ENCODE measurements at regions not wholly inside any gene's neighbourhood (a gene's known extent, or its start where the extent isn't known, plus 50 kb on each side); places are given as distances from the start of the nearest gene placed in this dataset.

- 45% methylated on average over 4 of the region's 4 CpGs for WGBS
- DNase-seq (ENCODE audit: low spot score): no peak
- no peak for TF ChIP-seq RAD21 (IDR thresholded peaks at IDR 0.05)
- TF ChIP-seq RXRA (IDR thresholded peaks at IDR 0.05): no peak
- no peak for TF ChIP-seq YY1 (IDR thresholded peaks at IDR 0.05)
- no peak for TF ChIP-seq HNF4A (conservative IDR thresholded peaks at IDR 0.05)
- no peak for TF ChIP-seq GABPA (IDR thresholded peaks at IDR 0.05 in 1 of 2, conservative IDR thresholded peaks at IDR 0.05 in 1 of 2)
- no peak for TF ChIP-seq EGR1 (IDR thresholded peaks at IDR 0.05; ENCODE audit: low read depth in 2 of 2)
- TF ChIP-seq, protein P1, sequence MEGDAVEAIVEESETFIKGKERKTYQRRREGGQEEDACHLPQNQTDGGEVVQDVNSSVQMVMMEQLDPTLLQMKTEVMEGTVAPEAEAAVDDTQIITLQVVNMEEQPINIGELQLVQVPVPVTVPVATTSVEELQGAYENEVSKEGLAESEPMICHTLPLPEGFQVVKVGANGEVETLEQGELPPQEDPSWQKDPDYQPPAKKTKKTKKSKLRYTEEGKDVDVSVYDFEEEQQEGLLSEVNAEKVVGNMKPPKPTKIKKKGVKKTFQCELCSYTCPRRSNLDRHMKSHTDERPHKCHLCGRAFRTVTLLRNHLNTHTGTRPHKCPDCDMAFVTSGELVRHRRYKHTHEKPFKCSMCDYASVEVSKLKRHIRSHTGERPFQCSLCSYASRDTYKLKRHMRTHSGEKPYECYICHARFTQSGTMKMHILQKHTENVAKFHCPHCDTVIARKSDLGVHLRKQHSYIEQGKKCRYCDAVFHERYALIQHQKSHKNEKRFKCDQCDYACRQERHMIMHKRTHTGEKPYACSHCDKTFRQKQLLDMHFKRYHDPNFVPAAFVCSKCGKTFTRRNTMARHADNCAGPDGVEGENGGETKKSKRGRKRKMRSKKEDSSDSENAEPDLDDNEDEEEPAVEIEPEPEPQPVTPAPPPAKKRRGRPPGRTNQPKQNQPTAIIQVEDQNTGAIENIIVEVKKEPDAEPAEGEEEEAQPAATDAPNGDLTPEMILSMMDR (IDR thresholded peaks at IDR 0.05; ENCODE audit: low read depth, low read length, missing input control): no peak
- TF ChIP-seq HNF4G (IDR thresholded peaks at IDR 0.05): no peak
- TF ChIP-seq REST (IDR thresholded peaks at IDR 0.05): no peak
- TF ChIP-seq SP1 (IDR thresholded peaks at IDR 0.05): no peak
- TF ChIP-seq, protein P2, sequence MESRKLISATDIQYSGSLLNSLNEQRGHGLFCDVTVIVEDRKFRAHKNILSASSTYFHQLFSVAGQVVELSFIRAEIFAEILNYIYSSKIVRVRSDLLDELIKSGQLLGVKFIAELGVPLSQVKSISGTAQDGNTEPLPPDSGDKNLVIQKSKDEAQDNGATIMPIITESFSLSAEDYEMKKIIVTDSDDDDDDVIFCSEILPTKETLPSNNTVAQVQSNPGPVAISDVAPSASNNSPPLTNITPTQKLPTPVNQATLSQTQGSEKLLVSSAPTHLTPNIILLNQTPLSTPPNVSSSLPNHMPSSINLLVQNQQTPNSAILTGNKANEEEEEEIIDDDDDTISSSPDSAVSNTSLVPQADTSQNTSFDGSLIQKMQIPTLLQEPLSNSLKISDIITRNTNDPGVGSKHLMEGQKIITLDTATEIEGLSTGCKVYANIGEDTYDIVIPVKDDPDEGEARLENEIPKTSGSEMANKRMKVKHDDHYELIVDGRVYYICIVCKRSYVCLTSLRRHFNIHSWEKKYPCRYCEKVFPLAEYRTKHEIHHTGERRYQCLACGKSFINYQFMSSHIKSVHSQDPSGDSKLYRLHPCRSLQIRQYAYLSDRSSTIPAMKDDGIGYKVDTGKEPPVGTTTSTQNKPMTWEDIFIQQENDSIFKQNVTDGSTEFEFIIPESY (IDR thresholded peaks at IDR 0.05): no peak
- no peak overlapping the region for H3K27ac ChIP-seq (ENCODE audit: low read depth in 1 of 2, low read length in 2 of 2)
- no peak overlapping the region for H3K9ac ChIP-seq (ENCODE audit: low read depth in 1 of 2, low read length in 2 of 2)
- H3K9me3 ChIP-seq (ENCODE audit: control insufficient read depth in 4 of 4, low read length in 3 of 4): no peaks in the 10 kb centered on the region
- no peaks in the 10 kb centered on the region for H3K36me3 ChIP-seq (ENCODE audit: control insufficient read depth in 4 of 4, insufficient read depth in 3 of 4, low read depth in 1 of 4, low read length in 3 of 4)
- peaks cover 0 to 1% (median 0%) of the 10 kb centered on the region in 4 donors for H3K4me1 ChIP-seq (ENCODE audit: control insufficient read depth in 4 of 4, insufficient read depth in 4 of 4, low read length in 3 of 4)
- peaks cover 0 to 6% (median under 1%) of the 10 kb centered on the region in 4 donors for H3K27me3 ChIP-seq (ENCODE audit: control insufficient read depth in 4 of 4, insufficient read depth in 4 of 4, low read length in 3 of 4)
- no peak overlapping the region for H3K4me3 ChIP-seq (ENCODE audit: low read depth in 1 of 3, low read length in 3 of 3)
Measured at GRCh38 chr20:22801528-22801927, 217.2 kb upstream of the FOXA2 start.

- H3K4me3 ChIP-seq (ENCODE audit: low read depth in 1 of 3, low read length in 3 of 3): no peak overlapping the region
- WGBS: 59% methylated on average over 2 of the region's 2 CpGs
- peaks cover 0 to 6% (median under 1%) of the 10 kb centered on the region in 4 donors for H3K27me3 ChIP-seq (ENCODE audit: control insufficient read depth in 4 of 4, insufficient read depth in 4 of 4, low read length in 3 of 4)
- no peaks in the 10 kb centered on the region for H3K36me3 ChIP-seq (ENCODE audit: control insufficient read depth in 4 of 4, insufficient read depth in 3 of 4, low read depth in 1 of 4, low read length in 3 of 4)
- TF ChIP-seq FOXA2 (IDR thresholded peaks at IDR 0.05) (no peak), GABPA (IDR thresholded peaks at IDR 0.05 in 1 of 2, conservative IDR thresholded peaks at IDR 0.05 in 1 of 2) (no peak), RAD21 (IDR thresholded peaks at IDR 0.05) (no peak), RXRA (IDR thresholded peaks at IDR 0.05) (no peak)
- TF ChIP-seq, protein P1 (IDR thresholded peaks at IDR 0.05; ENCODE audit: low read depth, low read length, missing input control): no peak
- H3K4me1 ChIP-seq (ENCODE audit: control insufficient read depth in 4 of 4, insufficient read depth in 4 of 4, low read length in 3 of 4): peaks cover 0 to 1% (median 0%) of the 10 kb centered on the region in 4 donors
- H3K9ac ChIP-seq (ENCODE audit: low read depth in 1 of 2, low read length in 2 of 2): no peak overlapping the region
- H3K27ac ChIP-seq (ENCODE audit: low read depth in 1 of 2, low read length in 2 of 2): no peak overlapping the region
- no peaks in the 10 kb centered on the region for H3K9me3 ChIP-seq (ENCODE audit: control insufficient read depth in 4 of 4, low read length in 3 of 4)
- DNase-seq (ENCODE audit: low spot score): no peak
Measured at GRCh38 chr20:22802296-22802695, 217.9 kb upstream of the FOXA2 start.
